SK-N-SH treated with all-trans-retinoic acid at 6 μM for 48 hours (cell line): ENCODE measurements at regions not wholly inside any gene's neighbourhood (a gene's known extent, or its start where the extent isn't known, plus 50 kb on each side); places are given as distances from the start of the nearest gene placed in this dataset.
A peak's percentile ranks its signal among the peaks of the same experiment; 100 is the strongest.
"Not testable (repeated sequence)": the region's sequence is repeated elsewhere in the genome, so short reads cannot be mapped to it uniquely, and the experiment has no call there.

Source experiments
- ATAC-seq: fragments of 200-7000 bp; cut with Tn5 transposase; 3 replicates; pipeline ENCODE4 v1.9.1; 2020; ENCODE audit warnings: mild to moderate bottlenecking, moderate library complexity

DNA sequence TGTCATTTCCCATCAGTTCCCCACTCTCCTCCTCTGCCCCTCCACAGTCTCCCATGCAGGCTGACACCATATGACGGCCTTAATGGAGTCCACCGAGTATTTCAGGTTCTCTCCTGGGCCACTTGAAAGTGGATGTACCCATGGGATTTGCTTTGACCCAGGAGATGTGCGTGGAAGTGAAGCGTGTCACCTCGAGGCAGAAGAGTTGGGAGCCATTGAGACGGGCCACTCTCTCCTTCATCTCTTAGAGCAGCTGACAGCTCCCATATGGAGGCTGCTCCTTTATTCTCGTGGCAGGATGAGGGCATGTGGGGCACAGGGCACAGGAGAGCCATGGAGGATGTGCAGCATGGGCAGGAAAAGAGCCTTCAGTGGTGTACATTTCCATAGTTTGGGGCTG is 144.7 kb upstream of the CRYM start:
- not testable (repeated sequence) for ATAC-seq

GRCh38 chr16:21404699-21405098 is 126.6 kb upstream of the CRYM start:
- not testable (repeated sequence) for ATAC-seq

DNA sequence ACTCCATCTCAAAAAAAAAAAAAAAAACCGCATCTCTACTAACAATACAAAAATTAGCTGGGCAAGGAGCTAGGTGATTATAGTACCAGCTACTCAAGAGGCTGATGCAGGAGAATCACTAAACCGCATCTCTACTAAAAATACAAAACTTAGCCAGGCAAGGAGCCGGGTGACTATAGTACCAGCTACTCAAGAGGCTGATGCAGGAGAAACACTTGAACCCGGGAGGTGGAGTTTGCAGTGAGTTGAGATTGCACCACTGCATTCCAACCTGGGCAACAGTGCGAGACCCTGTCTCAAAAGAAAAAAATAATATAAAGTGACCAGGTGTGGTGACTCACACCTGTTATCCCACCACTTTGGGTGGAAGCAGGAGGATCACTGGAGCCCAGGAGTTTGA is 119.8 kb upstream of the CRYM start:
- ATAC-seq: not testable (repeated sequence)

- not testable (repeated sequence) for ATAC-seq
Measured at GRCh38 chr16:21396545-21396944, 118.5 kb upstream of the CRYM start.

- ATAC-seq: not testable (repeated sequence)
Measured at GRCh38 chr16:21390634-21391033, 112.5 kb upstream of the CRYM start.

DNA sequence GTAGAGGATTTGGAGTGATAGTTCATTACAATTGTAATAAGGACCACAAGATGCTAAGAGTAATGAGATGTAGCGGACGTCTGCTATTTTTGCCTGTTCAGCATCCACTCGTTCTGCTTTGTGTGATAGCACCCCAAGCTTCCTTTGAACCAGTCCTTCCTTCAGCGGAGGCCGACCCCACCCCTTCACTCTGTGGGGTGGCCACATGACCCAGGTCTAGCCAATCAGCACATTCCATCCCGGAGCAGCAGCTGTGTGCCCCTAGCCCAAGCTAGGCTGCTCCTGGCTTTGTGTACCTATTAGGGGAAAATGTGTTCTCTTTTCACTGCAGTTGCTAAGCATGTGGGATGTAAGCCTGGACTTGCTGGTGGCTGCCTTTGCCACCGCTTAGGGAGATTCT is 111.8 kb upstream of the CRYM start:
- peak; percentile 40; the same call in 2 of the 3 replicates for ATAC-seq

GRCh38 chr16:21387757-21388156 is 109.7 kb upstream of the CRYM start:
- not testable (repeated sequence) for ATAC-seq

DNA sequence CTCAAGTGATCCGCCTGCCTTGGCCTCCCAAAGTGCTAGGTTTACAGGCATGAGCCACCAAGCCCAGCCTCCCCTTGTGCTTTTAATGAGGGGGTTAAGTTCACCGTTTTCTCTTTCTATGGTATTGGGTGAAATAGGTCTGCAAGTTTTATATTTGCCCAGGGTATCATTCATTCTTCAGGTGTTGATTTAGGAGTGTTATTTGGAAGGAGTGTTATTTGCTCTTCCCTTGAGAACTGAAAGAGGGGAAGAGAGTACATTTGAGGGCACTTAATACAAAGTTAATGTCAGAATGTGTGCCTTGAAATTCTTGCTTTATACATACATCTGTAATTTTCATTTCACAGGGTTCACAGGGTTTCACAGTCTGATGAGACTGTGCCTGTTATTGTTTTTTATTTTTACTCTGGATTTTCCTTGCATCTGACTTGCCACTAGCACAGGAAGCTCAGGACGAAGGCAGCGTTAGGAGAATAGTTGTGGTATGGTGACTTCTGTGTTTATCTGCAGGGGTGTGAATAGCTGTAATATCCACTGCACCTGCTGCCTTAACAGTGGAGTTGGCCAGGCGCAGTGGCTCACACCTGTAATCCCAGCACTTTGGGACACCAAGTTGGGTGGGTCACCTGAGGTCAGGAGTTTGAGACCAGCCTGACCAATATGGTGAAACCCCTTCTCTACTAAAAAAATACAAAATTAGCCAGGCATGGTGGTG is 108.3 kb upstream of the CRYM start:
- not testable (repeated sequence) for ATAC-seq

DNA sequence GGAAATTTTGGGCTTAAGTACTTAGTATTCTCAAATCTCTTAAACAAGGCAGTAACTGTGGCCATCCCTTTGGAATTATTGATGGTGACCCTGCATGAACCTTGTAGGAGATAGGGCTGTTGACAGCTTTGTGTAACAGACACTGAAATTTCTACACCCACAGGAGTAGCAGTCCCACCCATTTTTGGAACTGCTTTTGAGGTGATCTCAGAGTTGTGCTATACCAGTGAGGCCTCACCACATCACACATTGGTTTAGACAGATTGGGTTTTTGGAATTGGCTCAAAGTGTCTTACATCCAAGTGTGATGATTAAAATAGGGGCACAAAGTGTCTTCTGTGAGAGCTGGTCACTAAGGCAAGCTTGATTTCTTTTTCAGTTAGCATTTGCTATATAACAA is 105.6 kb upstream of the CRYM start:
- ATAC-seq: not testable (repeated sequence)

DNA sequence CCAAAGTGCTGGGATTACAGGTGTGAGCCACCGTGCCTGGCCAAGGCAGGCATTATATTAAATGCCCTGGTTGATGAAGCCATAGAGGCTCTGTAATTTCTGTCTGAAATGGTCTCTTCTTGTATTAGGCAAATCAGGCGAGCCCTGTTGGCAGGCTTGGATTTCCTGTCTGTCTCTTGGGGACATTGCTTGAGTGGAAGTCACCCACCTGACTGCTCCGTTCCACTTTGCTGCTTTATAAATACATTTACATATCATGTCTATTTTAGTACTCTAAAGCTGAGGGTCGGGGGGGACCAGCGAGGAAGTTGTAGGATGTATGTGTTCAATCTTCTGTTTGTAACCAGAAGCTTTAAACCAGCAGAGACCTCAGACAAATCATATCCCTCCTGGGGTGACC is 101.6 kb upstream of the CRYM start:
- ATAC-seq: not testable (repeated sequence)

DNA sequence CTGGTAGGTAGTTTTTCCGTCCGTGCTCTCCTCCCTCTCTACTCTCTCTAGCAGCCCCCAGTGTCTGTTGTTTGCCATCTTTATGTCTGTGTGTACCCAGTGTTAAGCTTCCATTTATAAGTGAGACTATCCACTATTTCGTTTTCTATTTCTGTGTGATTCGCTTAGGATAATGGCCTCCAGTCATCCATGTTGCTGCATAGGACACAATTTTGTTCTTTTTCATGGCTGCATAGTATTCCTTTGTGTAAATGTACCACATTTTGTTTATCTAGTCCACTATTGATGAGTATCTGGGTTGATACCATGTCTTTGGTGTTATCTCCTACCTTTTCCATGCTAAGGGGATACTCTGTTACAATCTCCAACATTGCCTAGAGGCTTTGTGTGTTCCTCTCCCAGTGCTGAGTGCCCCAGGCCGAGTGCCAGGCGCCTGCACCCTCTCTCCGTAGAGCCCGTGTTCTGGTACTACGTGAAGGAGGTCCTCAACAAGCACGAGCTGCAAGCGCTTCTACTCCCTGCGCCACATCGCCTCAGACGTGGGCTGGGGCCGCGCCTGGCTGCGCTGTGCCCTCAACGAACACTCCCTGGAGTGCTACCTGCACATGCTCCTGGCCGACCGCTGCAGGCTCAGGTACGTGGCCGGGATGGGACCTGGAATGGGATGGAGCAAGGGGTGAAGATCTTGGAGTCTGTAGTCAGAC is 98.3 kb upstream of the CRYM start:
- not testable (repeated sequence) for ATAC-seq

- ATAC-seq: not testable (repeated sequence)
Measured at GRCh38 chr16:21375334-21375733, 97.2 kb upstream of the CRYM start.

GRCh38 chr16:21373454-21373853 is 95.4 kb upstream of the CRYM start:
- ATAC-seq: not testable (repeated sequence)

- not testable (repeated sequence) for ATAC-seq
Measured at GRCh38 chr16:21372862-21373261, 94.8 kb upstream of the CRYM start.

GRCh38 chr16:21372162-21372835 is 94.2 kb upstream of the CRYM start:
- ATAC-seq: not testable (repeated sequence)

GRCh38 chr16:21370791-21371190 is 92.7 kb upstream of the CRYM start:
- ATAC-seq: peak; percentile 44; the same call in 1 of the 3 replicates

DNA sequence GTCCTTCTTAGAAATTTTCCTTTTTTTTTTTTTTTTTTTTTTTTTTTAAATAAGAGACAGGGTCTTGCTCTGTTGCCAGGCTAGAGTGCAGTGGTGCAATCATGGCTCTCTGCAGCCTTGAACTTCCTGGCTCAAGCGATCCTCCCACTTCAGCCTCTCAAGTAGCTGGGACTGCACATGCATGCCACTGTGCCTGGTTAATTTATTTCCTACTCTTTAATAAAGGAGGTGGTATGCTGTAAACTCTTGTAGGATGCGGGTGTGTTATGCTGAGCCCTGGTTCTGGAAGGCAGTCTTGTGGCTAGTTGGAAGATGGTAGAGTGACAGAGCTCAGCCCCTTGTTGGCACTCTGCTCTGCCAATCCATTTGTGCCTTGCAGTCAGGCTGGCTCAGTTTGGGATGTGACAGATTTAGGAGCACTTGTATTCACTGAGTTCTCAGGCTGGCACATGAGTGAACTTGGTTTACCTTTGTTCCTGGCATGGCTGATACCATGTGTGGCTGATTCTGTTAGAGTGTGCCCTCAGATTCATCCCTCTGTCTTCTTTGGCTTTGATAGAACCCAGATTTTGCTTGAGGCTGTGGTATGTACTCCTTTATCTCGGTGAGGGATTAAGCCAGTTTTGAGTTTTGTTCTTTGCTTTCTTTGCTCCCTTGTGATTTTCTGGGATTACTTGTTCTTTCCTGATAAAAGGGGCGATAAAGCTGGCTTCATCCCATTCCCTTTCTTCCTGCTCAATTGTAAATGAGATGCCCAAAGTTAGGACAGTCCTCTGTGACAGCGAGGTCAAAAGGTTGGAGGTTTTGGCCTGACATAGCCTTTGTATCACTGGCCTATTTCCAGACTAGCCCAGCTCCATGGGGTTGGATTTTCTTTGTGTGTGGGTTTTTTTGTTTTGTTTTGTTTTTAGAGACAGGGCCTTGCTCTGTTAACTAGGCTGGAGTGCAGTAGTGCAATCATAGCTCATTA is 91.2 kb upstream of the CRYM start:
- not testable (repeated sequence) for ATAC-seq

DNA sequence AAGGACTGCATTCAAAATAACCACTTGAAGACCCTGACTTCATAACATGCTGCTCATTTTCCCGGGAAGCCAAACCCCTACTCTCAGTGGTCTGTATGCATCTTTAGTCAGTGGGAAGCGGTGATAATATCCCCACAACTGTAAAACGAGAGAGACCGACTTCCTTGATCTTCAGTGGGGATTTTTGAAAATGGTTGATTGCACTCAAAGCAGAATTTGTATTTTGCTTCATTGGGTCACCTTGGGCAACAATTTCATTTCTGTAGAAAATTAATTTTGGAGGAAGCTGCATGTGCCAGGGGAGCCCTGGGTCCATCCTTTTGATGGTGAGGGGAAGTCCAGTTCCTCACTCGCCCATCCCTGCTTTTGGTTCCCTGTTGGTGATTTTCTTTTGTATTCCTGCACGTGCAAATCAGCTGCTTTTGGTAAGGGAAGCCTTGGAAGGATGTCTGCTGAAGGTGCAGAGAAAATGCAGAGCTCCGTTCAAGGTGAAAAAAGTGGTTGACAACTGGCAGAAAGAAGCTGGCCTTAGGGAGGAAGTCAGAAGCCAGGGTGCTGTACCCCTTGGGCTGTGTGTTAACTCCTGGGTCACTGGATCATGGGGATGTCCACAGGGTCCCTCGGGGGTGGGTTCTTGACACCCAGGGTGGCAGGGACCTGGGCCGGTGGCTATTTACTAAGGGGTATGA is 89.8 kb upstream of the CRYM start:
- not testable (repeated sequence) for ATAC-seq

DNA sequence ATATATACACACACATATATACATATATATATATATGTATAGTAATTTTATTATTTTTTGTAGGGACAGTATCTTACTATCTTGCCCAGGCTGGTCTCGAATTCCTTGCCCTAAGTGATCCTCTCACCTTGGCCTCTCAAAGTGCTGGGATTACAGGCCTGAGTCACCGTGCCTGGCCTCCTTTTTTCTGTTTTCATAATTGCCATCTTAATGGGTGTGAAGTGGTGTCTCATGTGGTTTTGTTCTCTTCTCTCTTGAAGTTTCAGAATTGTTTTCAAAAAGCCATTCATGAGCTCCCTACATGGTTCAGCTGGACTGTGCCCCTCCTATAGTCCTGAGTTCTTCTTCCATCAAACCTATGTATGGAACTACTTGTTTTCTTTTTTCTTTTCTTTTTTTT is 88.9 kb upstream of the CRYM start:
- ATAC-seq: not testable (repeated sequence)

DNA sequence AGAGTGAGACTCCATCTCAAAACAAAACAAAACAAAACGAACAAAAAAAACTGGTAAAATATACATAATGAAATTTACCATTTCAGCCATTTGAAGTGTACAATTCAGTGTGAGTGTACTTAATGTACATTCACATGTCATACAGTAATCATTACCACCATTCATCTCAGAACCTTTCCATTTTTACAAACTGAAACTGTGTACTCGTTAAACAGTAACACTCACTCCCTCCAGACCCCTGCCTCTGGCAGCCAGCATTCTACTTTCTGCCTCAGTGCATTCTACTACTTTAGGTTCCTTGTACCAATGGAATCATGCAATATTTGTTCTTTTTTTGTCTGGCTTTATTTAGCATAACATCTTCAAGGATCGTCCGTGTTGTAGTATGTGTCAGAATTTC is 87.5 kb upstream of the CRYM start:
- ATAC-seq: not testable (repeated sequence)

DNA sequence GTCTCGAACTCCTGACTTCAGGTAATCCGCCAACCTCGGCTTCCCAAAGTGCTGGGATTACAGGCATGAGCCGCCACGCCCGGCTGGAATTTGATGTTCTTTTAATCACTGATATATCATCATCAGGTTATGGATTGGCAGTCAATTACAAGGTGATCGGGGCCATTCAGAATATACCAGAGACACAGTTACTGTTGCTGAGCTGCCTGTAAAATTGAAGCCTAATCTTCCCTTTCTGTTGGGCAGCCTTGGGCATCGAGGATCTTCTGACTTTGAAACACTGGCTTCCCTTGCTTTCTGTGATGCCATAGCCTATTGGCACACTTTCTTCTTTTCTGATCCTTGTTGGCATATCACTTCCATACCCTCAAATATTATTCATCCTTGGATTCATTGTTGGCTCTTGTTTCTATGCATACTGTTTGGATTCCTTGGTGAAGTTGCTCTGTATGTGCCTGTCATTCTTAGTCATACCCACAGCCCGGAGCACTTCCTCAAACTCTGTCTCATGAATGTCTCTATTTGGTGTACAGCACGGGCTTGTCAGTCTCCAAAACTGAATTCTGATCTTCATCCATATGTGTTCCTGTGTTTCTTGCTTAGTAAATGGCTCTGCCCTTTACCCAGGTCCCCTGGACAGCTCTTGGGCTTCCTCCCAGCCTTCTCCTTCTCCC is 85.6 kb upstream of the CRYM start:
- ATAC-seq: peak; percentile 93
